ENCODE measurements at regions not wholly inside any gene's neighbourhood (a gene's known extent, or its start where the extent isn't known, plus 50 kb on each side); places are given as distances from the start of the nearest gene placed in this dataset.

- TF ChIP-seq KDM1A (IDR thresholded peaks at IDR 0.05; ENCODE audit: low read depth) (no peak), CTCF (IDR thresholded peaks at IDR 0.05) (no peak), ZC3H11A (IDR thresholded peaks at IDR 0.05) (no peak), RAD21 (conservative IDR thresholded peaks at IDR 0.05 in 1 of 2, IDR thresholded peaks at IDR 0.05 in 1 of 2) (no peak), EP300 (IDR thresholded peaks at IDR 0.05) (no peak), SREBF2 (IDR thresholded peaks at IDR 0.05) (no peak), MYC (IDR thresholded peaks at IDR 0.05; ENCODE audit: borderline replicate concordance, low read length) (no peak), E2F6 (IDR thresholded peaks at IDR 0.05; ENCODE audit: borderline replicate concordance, low read depth) (no peak), FOSL2 (IDR thresholded peaks at IDR 0.05) (no peak), FOSL2 (CRISPR knock-in tag; IDR thresholded peaks at IDR 0.05) (no peak)
Measured at GRCh38 chr2:238507836-238508235, 81.1 kb downstream of the ASB1 start.

All from A549 (cell line).